ENCODE measurements at regions not wholly inside any gene's neighbourhood (a gene's known extent, or its start where the extent isn't known, plus 50 kb on each side); places are given as distances from the start of the nearest gene placed in this dataset.

GRCh38 chr2:21539685-21540084 lies 415.9 kb downstream of the TDRD15 start:
- no peak for ATAC-seq

GRCh38 chr2:21543630-21544029 lies 419.9 kb downstream of the TDRD15 start:
- ATAC-seq, result no peak

- no peak for ATAC-seq
Measured at GRCh38 chr2:21544392-21544791, 420.6 kb downstream of the TDRD15 start.

GRCh38 chr2:21552981-21553380 lies 429.2 kb downstream of the TDRD15 start:
- no peak for ATAC-seq

- ATAC-seq, result no peak
Measured at GRCh38 chr2:21559351-21559750, 435.6 kb downstream of the TDRD15 start.

- no peak for ATAC-seq
Measured at GRCh38 chr2:21561965-21562364, 438.2 kb downstream of the TDRD15 start.

- no peak for ATAC-seq
Measured at GRCh38 chr2:21567395-21567794, 443.6 kb downstream of the TDRD15 start.

- ATAC-seq, result no peak
Measured at GRCh38 chr2:21571686-21572085, 447.9 kb downstream of the TDRD15 start.

- ATAC-seq, result no peak
Measured at GRCh38 chr2:21580391-21580790, 456.6 kb downstream of the TDRD15 start.

GRCh38 chr2:21585881-21586280 lies 462.1 kb downstream of the TDRD15 start:
- ATAC-seq, result no peak

- no peak for ATAC-seq
Measured at GRCh38 chr2:21590026-21590690, 466.4 kb downstream of the TDRD15 start.

GRCh38 chr2:21591926-21592325 lies 468.2 kb downstream of the TDRD15 start:
- ATAC-seq, result no peak

GRCh38 chr2:21599417-21599816 lies 475.6 kb downstream of the TDRD15 start:
- no peak for ATAC-seq

GRCh38 chr2:21602789-21603188 lies 479.0 kb downstream of the TDRD15 start:
- no peak for ATAC-seq

GRCh38 chr2:21607572-21607971 lies 483.8 kb downstream of the TDRD15 start:
- ATAC-seq, result no peak

- ATAC-seq, result no peak
Measured at GRCh38 chr2:21610304-21610703, 486.5 kb downstream of the TDRD15 start.

GRCh38 chr2:21617885-21618434 lies 494.2 kb downstream of the TDRD15 start:
- no peak for ATAC-seq

- no peak for ATAC-seq
Measured at GRCh38 chr2:21620771-21621170, 497.0 kb downstream of the TDRD15 start.

- no peak for ATAC-seq
Measured at GRCh38 chr2:21627938-21628337, 504.2 kb downstream of the TDRD15 start.

GRCh38 chr2:21633015-21633414 lies 509.2 kb downstream of the TDRD15 start:
- ATAC-seq, result no peak

GRCh38 chr2:21633466-21633865 lies 509.7 kb downstream of the TDRD15 start:
- no peak for ATAC-seq

- ATAC-seq, result no peak
Measured at GRCh38 chr2:21633911-21634310, 510.1 kb downstream of the TDRD15 start.

GRCh38 chr2:21640046-21640445 lies 516.3 kb downstream of the TDRD15 start:
- no peak for ATAC-seq

GRCh38 chr2:21642647-21643046 lies 518.9 kb downstream of the TDRD15 start:
- ATAC-seq, result no peak

- no peak for ATAC-seq
Measured at GRCh38 chr2:21643180-21643579, 519.4 kb downstream of the TDRD15 start.

All from activated CD4-positive, CD25-positive, alpha-beta regulatory T cell treated with anti-CD3 and anti-CD28 coated beads, Interleukin-2, amount 50 U/mL, for 24 hours (primary cell).